SK-N-SH (cell line): ENCODE measurements at regions not wholly inside any gene's neighbourhood (a gene's known extent, or its start where the extent isn't known, plus 50 kb on each side); places are given as distances from the start of the nearest gene placed in this dataset.

ENCODE experiments used
- CTCF ChIA-PET: fragments of 300-600, 350-600 bp; formaldehyde crosslinking; extraction: SDS; loops from one replicate; lab custom pipeline; 2021; lab: Yijun Ruan, JAX
- POLR2A ChIA-PET: fragments of 350-600 bp; sonication (Branson Sonifier 250); formaldehyde crosslinking; extraction: SDS; loops from one replicate; lab custom pipeline; 2020; ENCODE audit warnings: antibody characterized with exemption, inconsistent platforms; lab: Yijun Ruan, JAX
- DNase-seq: peaks from one replicate; pipeline ENCODE4 v3.0.0; 2012
- H2AFZ ChIP-seq: fragments of 200-600 bp; sonication (generic); 2 replicates; pipeline ENCODE4 v1.8.1; 2016; ENCODE audit warnings: antibody characterized with exemption, mild to moderate bottlenecking, low read depth
- H3F3A ChIP-seq: fragments of 200-600 bp; sonication (generic); replicated peaks from 2 replicates; pipeline ENCODE3; 2016; ENCODE audit warnings: antibody characterized with exemption, mild to moderate bottlenecking; ENCODE audit not compliant: insufficient read depth
- H3K27ac ChIP-seq, 2 experiments: fragments of 200-500 bp in 1 of 2; fragments of 200-600 bp in 1 of 2; sonication (Bioruptor generic) in 1 of 2; sonication (generic), shearing (Covaris generic) in 1 of 2; 2 replicates each; pipeline versions ENCODE4 v1.5.1 to v1.6.1; 2014 to 2016; ENCODE audit warnings: low read depth in 2 of 2, inconsistent platforms in 1 of 2, low read length in 1 of 2, mild to moderate bottlenecking in 1 of 2, mixed read lengths in 1 of 2
- H3K27me3 ChIP-seq: fragments of 200-600 bp; sonication (generic), shearing (Covaris generic); 2 replicates; pipeline ENCODE4 v1.6.1; 2016; ENCODE audit warnings: mixed run types; ENCODE audit not compliant: insufficient read depth
- H3K36me3 ChIP-seq, 2 experiments: fragments of 200-500 bp in 1 of 2; fragments of 200-600 bp in 1 of 2; sonication (Bioruptor generic) in 1 of 2; sonication (generic) in 1 of 2; replicated peaks in 1 of 2; 2 replicates each; pipeline versions ENCODE3 to v1.5.1; 2014 to 2016; ENCODE audit warnings: low read length in 1 of 2, mild to moderate bottlenecking in 1 of 2; ENCODE audit not compliant: insufficient read depth in 2 of 2, control insufficient read depth in 1 of 2
- H3K4me1 ChIP-seq, 2 experiments: fragments of 200-500 bp in 1 of 2; fragments of 200-600 bp in 1 of 2; sonication (Bioruptor generic) in 1 of 2; sonication (generic), shearing (Covaris generic) in 1 of 2; 2 replicates each; pipeline versions ENCODE4 v1.5.1 to v1.6.1; 2014 to 2016; ENCODE audit warnings: low read depth in 1 of 2, low read length in 1 of 2, mixed run types in 1 of 2; ENCODE audit not compliant: insufficient read depth in 2 of 2, control insufficient read depth in 1 of 2
- H3K4me2 ChIP-seq: fragments of 200-600 bp; sonication (generic), shearing (Covaris generic); 2 replicates; pipeline ENCODE4 v1.6.1; 2017; ENCODE audit warnings: mixed run types
- H3K4me3 ChIP-seq, 2 experiments: fragments of 200-500 bp in 1 of 2; fragments of 200-600 bp in 1 of 2; sonication (Bioruptor generic) in 1 of 2; sonication (generic), shearing (Covaris generic) in 1 of 2; 2 replicates each; pipeline versions ENCODE4 v1.5.1 to v1.8.1; 2014 to 2016; ENCODE audit warnings: low read depth in 2 of 2, inconsistent platforms in 1 of 2, low read length in 1 of 2, mild to moderate bottlenecking in 1 of 2, mixed read lengths in 1 of 2, moderate library complexity in 1 of 2
- H3K79me2 ChIP-seq: fragments of 200-600 bp; sonication (generic); 2 replicates; pipeline ENCODE4 v1.8.1; 2017; ENCODE audit warnings: mild to moderate bottlenecking; ENCODE audit not compliant: insufficient read depth
- H3K9ac ChIP-seq: fragments of 200-600 bp; sonication (generic); 2 replicates; pipeline ENCODE4 v1.6.1; 2017; ENCODE audit warnings: mixed run types
- H3K9me2 ChIP-seq: fragments of 200-600 bp; sonication (generic); 2 replicates; pipeline ENCODE4 v1.6.1; 2017; ENCODE audit warnings: mixed run types
- H3K9me3 ChIP-seq: fragments of 200-600 bp; sonication (generic); 2 replicates; pipeline ENCODE4 v1.6.1; 2017; ENCODE audit warnings: mixed run types, mild to moderate bottlenecking, moderate library complexity
- H4K20me1 ChIP-seq: fragments of 200-600 bp; sonication (generic); 2 replicates; pipeline ENCODE4 v1.6.1; 2017; ENCODE audit warnings: mild to moderate bottlenecking, mixed run types; ENCODE audit not compliant: insufficient read depth
- CHD2 ChIP-seq: fragments of 150-350 bp; IDR thresholded peaks from 2 replicates; pipeline ENCODE4 v1.6.1; 2018; ENCODE audit warnings: low read length; ENCODE audit not compliant: partially characterized antibody
- EP300 ChIP-seq, 2 experiments: IDR thresholded peaks; 2 replicates each; pipeline versions ENCODE4 v1.4.0 to v1.6.1; 2012; ENCODE audit warnings: borderline replicate concordance in 1 of 2, low read depth in 1 of 2, low read length in 1 of 2
- GABPA ChIP-seq: IDR thresholded peaks from 2 replicates; pipeline ENCODE4 v1.4.0; 2012; ENCODE audit warnings: low read depth, mild to moderate bottlenecking
- GATA2 ChIP-seq: sonication (generic); formaldehyde crosslinking; IDR thresholded peaks from 2 replicates; pipeline ENCODE4 v1.5.0; 2020; ENCODE audit warnings: mild to moderate bottlenecking, missing genetic modification reagents
- MEF2A ChIP-seq: IDR thresholded peaks from 2 replicates; pipeline ENCODE4 v1.4.0; 2012; ENCODE audit warnings: low read depth, borderline replicate concordance
- NFIC ChIP-seq: IDR thresholded peaks from 2 replicates; pipeline ENCODE4 v1.4.0; 2012; ENCODE audit warnings: borderline replicate concordance
- NRF1 ChIP-seq: IDR thresholded peaks from 2 replicates; pipeline ENCODE4 v1.6.1; 2012; ENCODE audit warnings: low read depth, mild to moderate bottlenecking, low read length
- PBX3 ChIP-seq: IDR thresholded peaks from 2 replicates; pipeline ENCODE4; 2012
- RCOR1 ChIP-seq: fragments of 150-350 bp; IDR thresholded peaks from 2 replicates; pipeline ENCODE4 v1.6.1; 2017; ENCODE audit warnings: antibody characterized with exemption, low read length
- RXRA ChIP-seq: IDR thresholded peaks from 2 replicates; pipeline ENCODE4 v1.4.0; 2012; ENCODE audit warnings: low read depth, mild to moderate bottlenecking, borderline replicate concordance
- TAF1 ChIP-seq: IDR thresholded peaks from 2 replicates; pipeline ENCODE4 v1.6.1; 2012; ENCODE audit warnings: low read depth, mild to moderate bottlenecking, low read length, moderate library complexity, borderline replicate concordance
- TEAD4 ChIP-seq: IDR thresholded peaks from 2 replicates; pipeline ENCODE4 v1.4.0; 2012; ENCODE audit warnings: mild to moderate bottlenecking, borderline replicate concordance; ENCODE audit not compliant: insufficient read depth
- USF1 ChIP-seq: IDR thresholded peaks from 2 replicates; pipeline ENCODE4 v1.4.0; 2012; ENCODE audit warnings: low read depth, borderline replicate concordance
- USF2 ChIP-seq: fragments of 150-350 bp; IDR thresholded peaks from 2 replicates; pipeline ENCODE4 v1.6.1; 2017; ENCODE audit warnings: antibody characterized with exemption, low read length, low read depth, borderline replicate concordance
- YY1 ChIP-seq: IDR thresholded peaks from 2 replicates; pipeline ENCODE4 v1.4.0; 2012; ENCODE audit warnings: low read depth, mild to moderate bottlenecking
- WGBS: methylation state at CpG from one replicate; pipeline ENCODE4 v1.1.6; 2017; ENCODE audit warnings: low lambda C conversion rate; 5-methylcytosine and 5-hydroxymethylcytosine counted together
- TF ChIP-seq, protein P1 (sequence below): IDR thresholded peaks from 2 replicates; pipeline ENCODE4 v1.4.0; 2012; ENCODE audit warnings: low read depth
- TF ChIP-seq, protein P2 (sequence below): fragments of 200-600 bp; sonication (generic); IDR thresholded peaks from 2 replicates; pipeline ENCODE4 v1.6.1; 2017; ENCODE audit warnings: antibody characterized with exemption, mild to moderate bottlenecking, moderate library complexity

DNA sequence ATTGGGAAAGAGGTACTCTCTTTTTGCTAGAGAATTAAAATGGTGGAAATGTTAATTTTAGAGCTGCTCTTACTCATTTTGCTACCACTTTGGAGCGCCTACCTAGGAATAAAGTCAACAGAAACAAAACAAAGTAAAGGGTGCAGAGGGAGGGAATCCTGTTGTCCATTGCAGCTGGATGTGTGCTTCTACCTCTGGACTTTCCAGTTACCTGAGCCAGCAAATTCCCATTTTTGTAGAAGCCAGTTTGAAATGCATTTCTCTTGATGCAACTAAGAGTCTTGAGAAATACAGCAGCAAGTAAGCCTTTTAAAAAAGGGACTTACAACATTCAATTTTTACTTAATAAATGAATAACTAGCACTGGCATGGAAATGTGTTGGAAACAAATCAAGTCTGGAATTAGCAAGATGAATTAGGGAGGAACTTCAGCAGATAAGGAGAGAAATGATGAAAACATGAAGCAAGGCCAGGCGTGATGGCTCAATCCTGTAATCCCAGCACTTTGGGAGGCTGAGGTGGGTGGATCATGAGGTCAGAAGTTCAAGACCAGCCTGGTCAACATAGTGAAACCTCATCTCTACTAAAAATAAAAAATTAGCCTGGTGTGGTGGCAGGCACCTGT, 113.5 kb upstream of the CTTNBP2 start:
- Histone ChIP-seq H3K27ac (no peak overlapping the region), H3K27me3 (no peaks in the 10 kb centered on the region; the same call in 1 of the 2 replicates), H3K9me2 (no peaks in the 10 kb centered on the region), H3K4me3 (no peak overlapping the region), H4K20me1 (no peaks in the 10 kb centered on the region), H3F3A (no peaks in the 10 kb centered on the region), H3K36me3 (no peaks in the 10 kb centered on the region), H3K79me2 (no peaks in the 10 kb centered on the region), H3K9ac (no peak overlapping the region), H3K4me2 (no peak overlapping the region), H3K9me3 (no peaks in the 10 kb centered on the region), H2AFZ (no peak overlapping the region), H3K4me1 (no peaks in the 10 kb centered on the region; a peak in 1 of 4 replicates)
- POLR2A ChIA-PET: no interaction called here
- WGBS: 5% methylated on average over 2 of the region's 2 CpGs
- no peak for TF ChIP-seq RCOR1
- no peak for TF ChIP-seq TAF1
- TF ChIP-seq NRF1: no peak
- TF ChIP-seq, protein P1, sequence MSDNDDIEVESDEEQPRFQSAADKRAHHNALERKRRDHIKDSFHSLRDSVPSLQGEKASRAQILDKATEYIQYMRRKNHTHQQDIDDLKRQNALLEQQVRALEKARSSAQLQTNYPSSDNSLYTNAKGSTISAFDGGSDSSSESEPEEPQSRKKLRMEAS: no peak
- no peak for TF ChIP-seq EP300 (IDR thresholded peaks at IDR 0.05; ENCODE audit: borderline replicate concordance in 1 of 2, low read depth in 1 of 2, low read length in 1 of 2)
- no peak for TF ChIP-seq USF1
- TF ChIP-seq USF2: no peak
- TF ChIP-seq RXRA: no peak
- no peak for TF ChIP-seq YY1
- DNase-seq: no peak
- CTCF ChIA-PET: interaction anchor here (1.6 kb wide), 1 partner anchor 21 kb away, joined by 4 read pairs; no protein-coding TSS in a partner anchor

- POLR2A ChIA-PET: no interaction called here
- TF ChIP-seq, protein P2, sequence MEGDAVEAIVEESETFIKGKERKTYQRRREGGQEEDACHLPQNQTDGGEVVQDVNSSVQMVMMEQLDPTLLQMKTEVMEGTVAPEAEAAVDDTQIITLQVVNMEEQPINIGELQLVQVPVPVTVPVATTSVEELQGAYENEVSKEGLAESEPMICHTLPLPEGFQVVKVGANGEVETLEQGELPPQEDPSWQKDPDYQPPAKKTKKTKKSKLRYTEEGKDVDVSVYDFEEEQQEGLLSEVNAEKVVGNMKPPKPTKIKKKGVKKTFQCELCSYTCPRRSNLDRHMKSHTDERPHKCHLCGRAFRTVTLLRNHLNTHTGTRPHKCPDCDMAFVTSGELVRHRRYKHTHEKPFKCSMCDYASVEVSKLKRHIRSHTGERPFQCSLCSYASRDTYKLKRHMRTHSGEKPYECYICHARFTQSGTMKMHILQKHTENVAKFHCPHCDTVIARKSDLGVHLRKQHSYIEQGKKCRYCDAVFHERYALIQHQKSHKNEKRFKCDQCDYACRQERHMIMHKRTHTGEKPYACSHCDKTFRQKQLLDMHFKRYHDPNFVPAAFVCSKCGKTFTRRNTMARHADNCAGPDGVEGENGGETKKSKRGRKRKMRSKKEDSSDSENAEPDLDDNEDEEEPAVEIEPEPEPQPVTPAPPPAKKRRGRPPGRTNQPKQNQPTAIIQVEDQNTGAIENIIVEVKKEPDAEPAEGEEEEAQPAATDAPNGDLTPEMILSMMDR: no peak
- TF ChIP-seq USF1: no peak
- TF ChIP-seq TEAD4: no peak
- no peak for TF ChIP-seq NFIC
- TF ChIP-seq TAF1: no peak
- TF ChIP-seq YY1: no peak
- no peak for TF ChIP-seq GABPA
- TF ChIP-seq CHD2: no peak
- no peak for TF ChIP-seq GATA2
- no peak for TF ChIP-seq PBX3
- no peak for TF ChIP-seq RXRA
- TF ChIP-seq USF2: no peak
- no peak for TF ChIP-seq MEF2A
Measured at GRCh38 chr7:117990834-117991233, 117.6 kb upstream of the CTTNBP2 start.

More at GRCh38 chr7:117990834-117991233, 117.6 kb upstream of the CTTNBP2 start:
- Histone ChIP-seq H3K4me3 (no peak overlapping the region), H3K79me2 (no peaks in the 10 kb centered on the region), H3K27me3 (no peaks in the 10 kb centered on the region), H3K4me2 (no peak overlapping the region), H2AFZ (no peak overlapping the region), H3K27ac (no peak overlapping the region), H3K36me3 (no peaks in the 10 kb centered on the region), H3K9me3 (no peaks in the 10 kb centered on the region), H3K9ac (no peak overlapping the region), H3F3A (no peaks in the 10 kb centered on the region), H4K20me1 (no peaks in the 10 kb centered on the region), H3K9me2 (no peaks in the 10 kb centered on the region), H3K4me1 (no peaks in the 10 kb centered on the region)
- DNase-seq: no peak
- CTCF ChIA-PET: interaction anchor here (1.0 kb wide), 1 partner anchor 163 kb away, joined by 3 read pairs; no protein-coding TSS in a partner anchor
